Upper lobe of left lung (tissue), 4 donors: ENCODE measurements at regions not wholly inside any gene's neighbourhood (a gene's known extent, or its start where the extent isn't known, plus 50 kb on each side); places are given as distances from the start of the nearest gene placed in this dataset.

Experiments used
- POLR2AphosphoS5 ChIP-seq, 2 donors: sonication (generic); formaldehyde crosslinking; IDR thresholded peaks; one replicate each; pipeline ENCODE4 v1.5.1; 2017; ENCODE audit warnings: antibody characterized with exemption in 2 of 2
- TF ChIP-seq, protein P1 (sequence below), 6 experiments: fragments of 450-650 bp in 4 of 6; fragments of 200-600 bp in 2 of 6; sonication (generic) in 2 of 6; IDR thresholded peaks; one replicate each; pipeline ENCODE4 v1.5.1; 2016 to 2019; ENCODE audit warnings: antibody characterized with exemption in 6 of 6

DNA sequence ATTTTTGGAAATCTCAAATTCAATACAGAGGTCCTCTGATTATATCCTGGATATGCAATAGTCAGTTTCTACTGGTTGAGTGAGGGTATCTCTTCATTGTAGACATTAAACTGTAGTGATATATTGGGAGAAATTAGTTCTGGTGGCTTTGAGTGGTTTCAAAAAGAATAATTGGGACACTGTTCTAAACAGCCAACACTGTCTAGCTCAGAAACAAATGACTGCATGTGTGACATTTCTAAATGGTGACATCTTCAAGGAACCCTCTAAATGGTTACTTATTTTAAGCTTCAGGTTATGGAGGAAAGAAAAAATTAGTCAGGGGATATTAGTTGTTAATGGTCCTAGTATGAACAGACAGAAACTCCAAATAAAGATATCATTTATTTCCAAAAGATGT lies 186.2 kb downstream of the LARP7 start:
- TF ChIP-seq, protein P1, sequence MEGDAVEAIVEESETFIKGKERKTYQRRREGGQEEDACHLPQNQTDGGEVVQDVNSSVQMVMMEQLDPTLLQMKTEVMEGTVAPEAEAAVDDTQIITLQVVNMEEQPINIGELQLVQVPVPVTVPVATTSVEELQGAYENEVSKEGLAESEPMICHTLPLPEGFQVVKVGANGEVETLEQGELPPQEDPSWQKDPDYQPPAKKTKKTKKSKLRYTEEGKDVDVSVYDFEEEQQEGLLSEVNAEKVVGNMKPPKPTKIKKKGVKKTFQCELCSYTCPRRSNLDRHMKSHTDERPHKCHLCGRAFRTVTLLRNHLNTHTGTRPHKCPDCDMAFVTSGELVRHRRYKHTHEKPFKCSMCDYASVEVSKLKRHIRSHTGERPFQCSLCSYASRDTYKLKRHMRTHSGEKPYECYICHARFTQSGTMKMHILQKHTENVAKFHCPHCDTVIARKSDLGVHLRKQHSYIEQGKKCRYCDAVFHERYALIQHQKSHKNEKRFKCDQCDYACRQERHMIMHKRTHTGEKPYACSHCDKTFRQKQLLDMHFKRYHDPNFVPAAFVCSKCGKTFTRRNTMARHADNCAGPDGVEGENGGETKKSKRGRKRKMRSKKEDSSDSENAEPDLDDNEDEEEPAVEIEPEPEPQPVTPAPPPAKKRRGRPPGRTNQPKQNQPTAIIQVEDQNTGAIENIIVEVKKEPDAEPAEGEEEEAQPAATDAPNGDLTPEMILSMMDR (IDR thresholded peaks at IDR 0.05), result no peak
- no peak for TF ChIP-seq POLR2AphosphoS5 (IDR thresholded peaks at IDR 0.05)
